ENCODE measurements at regions not wholly inside any gene's neighbourhood (a gene's known extent, or its start where the extent isn't known, plus 50 kb on each side); places are given as distances from the start of the nearest gene placed in this dataset.

DNA sequence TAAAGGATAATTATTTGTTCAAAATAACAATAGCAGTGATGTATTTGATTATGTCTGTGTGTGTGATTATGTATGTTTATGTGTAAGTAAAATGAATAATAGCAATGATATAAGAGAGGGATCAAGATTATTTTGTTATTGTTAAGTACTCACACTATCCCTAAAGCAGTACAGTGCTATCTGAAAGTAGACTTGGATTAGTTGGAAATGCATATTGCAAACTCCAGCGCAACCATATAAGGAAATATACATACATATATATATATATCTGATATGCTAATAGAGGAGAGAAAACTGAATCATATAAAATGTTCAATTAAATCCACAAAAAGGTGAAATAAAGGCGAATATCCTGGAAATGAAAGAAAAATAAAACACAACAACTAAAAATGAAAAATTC, 268.4 kb downstream of the HINT1 start:
- TF ChIP-seq, protein P1, sequence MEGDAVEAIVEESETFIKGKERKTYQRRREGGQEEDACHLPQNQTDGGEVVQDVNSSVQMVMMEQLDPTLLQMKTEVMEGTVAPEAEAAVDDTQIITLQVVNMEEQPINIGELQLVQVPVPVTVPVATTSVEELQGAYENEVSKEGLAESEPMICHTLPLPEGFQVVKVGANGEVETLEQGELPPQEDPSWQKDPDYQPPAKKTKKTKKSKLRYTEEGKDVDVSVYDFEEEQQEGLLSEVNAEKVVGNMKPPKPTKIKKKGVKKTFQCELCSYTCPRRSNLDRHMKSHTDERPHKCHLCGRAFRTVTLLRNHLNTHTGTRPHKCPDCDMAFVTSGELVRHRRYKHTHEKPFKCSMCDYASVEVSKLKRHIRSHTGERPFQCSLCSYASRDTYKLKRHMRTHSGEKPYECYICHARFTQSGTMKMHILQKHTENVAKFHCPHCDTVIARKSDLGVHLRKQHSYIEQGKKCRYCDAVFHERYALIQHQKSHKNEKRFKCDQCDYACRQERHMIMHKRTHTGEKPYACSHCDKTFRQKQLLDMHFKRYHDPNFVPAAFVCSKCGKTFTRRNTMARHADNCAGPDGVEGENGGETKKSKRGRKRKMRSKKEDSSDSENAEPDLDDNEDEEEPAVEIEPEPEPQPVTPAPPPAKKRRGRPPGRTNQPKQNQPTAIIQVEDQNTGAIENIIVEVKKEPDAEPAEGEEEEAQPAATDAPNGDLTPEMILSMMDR (IDR thresholded peaks at IDR 0.05) = no peak
- TF ChIP-seq EZH2 (IDR thresholded peaks at IDR 0.05) = no peak

All from neural progenitor cell (in vitro differentiated cells).